ENCODE measurements at regions not wholly inside any gene's neighbourhood (a gene's known extent, or its start where the extent isn't known, plus 50 kb on each side); places are given as distances from the start of the nearest gene placed in this dataset.
A peak's percentile ranks its signal among the peaks of the same experiment; 100 is the strongest.

DNA sequence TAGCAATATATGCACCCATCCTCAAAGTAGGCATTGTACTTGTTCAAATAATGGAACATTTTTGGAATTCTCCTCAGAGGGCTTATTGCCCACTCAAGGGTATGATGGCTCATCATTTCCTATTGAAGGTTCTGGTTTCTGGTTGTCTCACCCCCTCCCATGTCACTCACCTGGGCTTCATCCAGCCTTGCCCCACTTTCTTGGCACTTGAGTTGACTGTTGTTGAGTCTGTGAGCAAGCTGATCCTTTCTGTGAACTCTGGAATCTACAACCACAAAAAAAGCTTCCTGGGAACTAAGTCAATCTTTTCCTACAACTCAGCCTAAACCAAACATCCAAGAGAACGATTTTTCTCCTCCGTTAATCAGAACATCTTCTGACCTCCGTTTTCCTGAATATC is 73.9 kb upstream of the ANKH start:
- Histone ChIP-seq H3K4me2 (ENCODE audit: low read length) (no peak overlapping the region), H3K79me2 (ENCODE audit: low read length) (no peaks in the 10 kb centered on the region), H3K36me3 (ENCODE audit: low read depth, low read length) (no peaks in the 10 kb centered on the region), H3K27me3 (ENCODE audit: low read length) (peaks cover 7% of the 10 kb centered on the region; the same call in 1 of the 2 replicates), H3K9me3 (ENCODE audit: low read length) (no peaks in the 10 kb centered on the region), H3K4me1 (ENCODE audit: insufficient read depth, low read length) (peaks cover 4% of the 10 kb centered on the region), H3K27ac (ENCODE audit: low read length) (no peak overlapping the region), H3K4me3 (ENCODE audit: low read length) (no peak overlapping the region), H2AFZ (ENCODE audit: low read length) (no peak overlapping the region), H3K9me2 (replicated peaks; ENCODE audit: low read length) (no peaks in the 10 kb centered on the region), H3K9ac (ENCODE audit: low read length) (no peak overlapping the region), H4K20me1 (ENCODE audit: low read length) (no peaks in the 10 kb centered on the region), H3F3A (ENCODE audit: low read length, unreplicated experiment) (no peaks in the 10 kb centered on the region)
- POLR2A ChIA-PET (ENCODE audit: unreplicated experiment), result no interaction called here
- DNase-seq (peak; percentile 16), ATAC-seq (no peak)
- intact Hi-C loops (cut with micrococcal nuclease), result no loop called here
- BruUV-seq (replicated peaks), result no TSS peak
- TF ChIP-seq EZH2 (IDR thresholded peaks at IDR 0.05; ENCODE audit: low read length, unreplicated experiment) (no peak), CTCF (conservative IDR thresholded peaks at IDR 0.05; ENCODE audit: low read depth, low read length) (no peak), EZH2phosphoT487 (IDR thresholded peaks at IDR 0.05; ENCODE audit: borderline replicate concordance, low read length) (no peak)
- CTCF ChIA-PET, result no interaction called here

- ATAC-seq (no peak), DNase-seq (peak; percentile 24)
- Histone ChIP-seq H3K9me3 (ENCODE audit: low read length) (no peaks in the 10 kb centered on the region), H3K4me1 (ENCODE audit: insufficient read depth, low read length) (peaks cover 4% of the 10 kb centered on the region), H3K9me2 (replicated peaks; ENCODE audit: low read length) (no peaks in the 10 kb centered on the region), H3K4me3 (ENCODE audit: low read length) (no peak overlapping the region), H3K27ac (ENCODE audit: low read length) (no peak overlapping the region), H4K20me1 (ENCODE audit: low read length) (no peaks in the 10 kb centered on the region), H3K79me2 (ENCODE audit: low read length) (no peaks in the 10 kb centered on the region), H3K4me2 (ENCODE audit: low read length) (no peak overlapping the region), H3K9ac (ENCODE audit: low read length) (no peak overlapping the region), H3K36me3 (ENCODE audit: low read depth, low read length) (no peaks in the 10 kb centered on the region), H3F3A (ENCODE audit: low read length, unreplicated experiment) (no peaks in the 10 kb centered on the region), H2AFZ (ENCODE audit: low read length) (no peak overlapping the region), H3K27me3 (ENCODE audit: low read length) (peaks cover 7% of the 10 kb centered on the region; the same call in 1 of the 2 replicates)
- no TSS peak for BruUV-seq (replicated peaks)
- TF ChIP-seq CTCF (conservative IDR thresholded peaks at IDR 0.05; ENCODE audit: low read depth, low read length) (no peak), EZH2 (IDR thresholded peaks at IDR 0.05; ENCODE audit: low read length, unreplicated experiment) (no peak), EZH2phosphoT487 (IDR thresholded peaks at IDR 0.05; ENCODE audit: borderline replicate concordance, low read length) (no peak)
- intact Hi-C loops (cut with micrococcal nuclease), result no loop called here
- CTCF ChIA-PET, result interaction anchor here (0.5 kb wide), 1 partner anchor 120 kb away, joined by 3 read pairs; no protein-coding TSS in a partner anchor
- POLR2A ChIA-PET (ENCODE audit: unreplicated experiment), result interaction anchor here (0.6 kb wide), 1 partner anchor 24 kb away, joined by 4 read pairs; no protein-coding TSS in a partner anchor
Measured at GRCh38 chr5:14944996-14945395, 73.4 kb upstream of the ANKH start.

DNA sequence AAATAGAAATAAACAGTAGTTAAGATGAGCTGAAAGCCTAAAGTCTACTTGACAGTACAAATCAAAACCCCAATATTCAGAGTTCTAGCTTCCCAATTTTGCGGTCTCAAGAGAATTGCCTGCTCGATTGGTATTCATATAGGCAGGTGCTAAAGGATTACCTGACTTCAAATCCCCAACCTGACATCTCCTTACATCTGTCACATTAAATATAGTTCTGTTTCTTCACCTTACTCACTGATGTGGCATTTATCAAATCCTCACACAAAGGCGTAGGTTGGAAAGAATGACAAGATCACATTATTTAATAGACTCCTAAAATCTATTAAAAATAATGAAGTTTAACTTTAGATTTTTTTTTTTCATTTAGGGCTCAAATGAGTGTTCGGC is 72.8 kb upstream of the ANKH start:
- ATAC-seq (no peak), DNase-seq (no peak)
- POLR2A ChIA-PET (ENCODE audit: unreplicated experiment), result interaction anchor here (0.6 kb wide), 1 partner anchor 25 kb away, joined by 4 read pairs; no protein-coding TSS in a partner anchor
- no peak overlapping the region for H2AFZ ChIP-seq (ENCODE audit: low read length)
- H3K9me3 ChIP-seq (ENCODE audit: low read length), result no peaks in the 10 kb centered on the region
- H3K79me2 ChIP-seq (ENCODE audit: low read length), result no peaks in the 10 kb centered on the region
- no peaks in the 10 kb centered on the region for H4K20me1 ChIP-seq (ENCODE audit: low read length)
- no TSS peak for BruUV-seq (replicated peaks)
- no peak overlapping the region for H3K9ac ChIP-seq (ENCODE audit: low read length)
- H3K36me3 ChIP-seq (ENCODE audit: low read depth, low read length), result no peaks in the 10 kb centered on the region
- no peaks in the 10 kb centered on the region for H3F3A ChIP-seq (ENCODE audit: low read length, unreplicated experiment)
- H3K27me3 ChIP-seq (ENCODE audit: low read length), result peaks cover 13% of the 10 kb centered on the region; the same call in 1 of the 2 replicates
- H3K27ac ChIP-seq (ENCODE audit: low read length), result no peak overlapping the region
- H3K9me2 ChIP-seq (replicated peaks; ENCODE audit: low read length), result no peaks in the 10 kb centered on the region
- no peak for TF ChIP-seq CTCF (conservative IDR thresholded peaks at IDR 0.05; ENCODE audit: low read depth, low read length)
- TF ChIP-seq EZH2 (IDR thresholded peaks at IDR 0.05; ENCODE audit: low read length, unreplicated experiment), result no peak
- TF ChIP-seq EZH2phosphoT487 (IDR thresholded peaks at IDR 0.05; ENCODE audit: borderline replicate concordance, low read length), result no peak
- H3K4me1 ChIP-seq (ENCODE audit: insufficient read depth, low read length), result peaks cover 4% of the 10 kb centered on the region
- no peak overlapping the region for H3K4me3 ChIP-seq (ENCODE audit: low read length)
- CTCF ChIA-PET, result interaction anchor here (0.5 kb wide), 1 partner anchor 120 kb away, joined by 3 read pairs; no protein-coding TSS in a partner anchor
- no peak overlapping the region for H3K4me2 ChIP-seq (ENCODE audit: low read length)
- intact Hi-C loops (cut with micrococcal nuclease), result no loop called here

Data from PC-3 (cell line).